ENCODE measurements at regions not wholly inside any gene's neighbourhood (a gene's known extent, or its start where the extent isn't known, plus 50 kb on each side); places are given as distances from the start of the nearest gene placed in this dataset.
A peak's percentile ranks its signal among the peaks of the same experiment; 100 is the strongest.

DNA sequence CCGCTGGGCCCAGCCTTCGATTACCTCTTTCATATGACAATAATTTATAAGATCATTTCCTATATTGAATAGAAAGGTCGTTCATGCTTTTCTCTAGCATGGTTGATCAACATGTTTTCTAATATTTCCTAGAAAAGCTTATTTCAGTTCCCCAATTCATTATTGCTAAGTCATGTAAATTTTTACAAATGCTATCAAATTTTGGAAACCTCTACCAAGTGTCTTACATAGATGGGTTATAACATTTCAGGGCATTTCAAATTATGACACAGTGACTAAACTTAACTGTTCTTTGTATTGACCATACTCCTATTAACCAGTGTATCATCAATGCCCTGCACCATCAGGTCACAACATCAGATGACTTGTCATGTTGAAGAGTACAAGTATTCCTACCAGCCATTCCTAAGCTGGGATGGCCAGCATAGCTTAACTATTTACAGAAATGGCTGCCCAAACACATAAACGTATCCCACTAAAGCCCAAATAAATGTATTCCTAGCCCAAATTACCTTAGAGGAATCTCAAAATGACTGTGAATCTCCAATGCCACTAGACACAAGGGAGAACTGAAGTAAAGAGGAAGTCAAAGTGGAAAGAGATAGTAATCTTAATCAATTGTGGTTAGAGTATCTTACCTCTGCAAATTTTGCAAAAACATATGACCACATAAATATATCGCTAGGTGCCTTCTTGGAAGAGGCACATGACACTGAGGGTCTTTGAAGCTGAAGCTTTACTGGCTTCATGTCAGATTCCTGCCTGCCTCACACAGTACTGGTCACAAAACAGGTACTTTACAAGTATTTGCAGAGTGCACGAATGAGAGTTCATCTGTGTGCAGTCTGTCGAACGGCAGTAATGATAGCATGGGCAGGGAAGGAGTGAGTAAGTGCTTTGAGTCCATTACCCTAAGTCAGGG lies 87.3 kb upstream of the TLK1 start:
- TF ChIP-seq, protein P1, sequence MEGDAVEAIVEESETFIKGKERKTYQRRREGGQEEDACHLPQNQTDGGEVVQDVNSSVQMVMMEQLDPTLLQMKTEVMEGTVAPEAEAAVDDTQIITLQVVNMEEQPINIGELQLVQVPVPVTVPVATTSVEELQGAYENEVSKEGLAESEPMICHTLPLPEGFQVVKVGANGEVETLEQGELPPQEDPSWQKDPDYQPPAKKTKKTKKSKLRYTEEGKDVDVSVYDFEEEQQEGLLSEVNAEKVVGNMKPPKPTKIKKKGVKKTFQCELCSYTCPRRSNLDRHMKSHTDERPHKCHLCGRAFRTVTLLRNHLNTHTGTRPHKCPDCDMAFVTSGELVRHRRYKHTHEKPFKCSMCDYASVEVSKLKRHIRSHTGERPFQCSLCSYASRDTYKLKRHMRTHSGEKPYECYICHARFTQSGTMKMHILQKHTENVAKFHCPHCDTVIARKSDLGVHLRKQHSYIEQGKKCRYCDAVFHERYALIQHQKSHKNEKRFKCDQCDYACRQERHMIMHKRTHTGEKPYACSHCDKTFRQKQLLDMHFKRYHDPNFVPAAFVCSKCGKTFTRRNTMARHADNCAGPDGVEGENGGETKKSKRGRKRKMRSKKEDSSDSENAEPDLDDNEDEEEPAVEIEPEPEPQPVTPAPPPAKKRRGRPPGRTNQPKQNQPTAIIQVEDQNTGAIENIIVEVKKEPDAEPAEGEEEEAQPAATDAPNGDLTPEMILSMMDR (IDR thresholded peaks at IDR 0.05; ENCODE audit: insufficient read depth, low read depth, low read length): no peak
- H3K4me3 ChIP-seq (ENCODE audit: low read depth, low read length): no peak overlapping the region
- DNase-seq (ENCODE audit: low read depth): no peak

DNA sequence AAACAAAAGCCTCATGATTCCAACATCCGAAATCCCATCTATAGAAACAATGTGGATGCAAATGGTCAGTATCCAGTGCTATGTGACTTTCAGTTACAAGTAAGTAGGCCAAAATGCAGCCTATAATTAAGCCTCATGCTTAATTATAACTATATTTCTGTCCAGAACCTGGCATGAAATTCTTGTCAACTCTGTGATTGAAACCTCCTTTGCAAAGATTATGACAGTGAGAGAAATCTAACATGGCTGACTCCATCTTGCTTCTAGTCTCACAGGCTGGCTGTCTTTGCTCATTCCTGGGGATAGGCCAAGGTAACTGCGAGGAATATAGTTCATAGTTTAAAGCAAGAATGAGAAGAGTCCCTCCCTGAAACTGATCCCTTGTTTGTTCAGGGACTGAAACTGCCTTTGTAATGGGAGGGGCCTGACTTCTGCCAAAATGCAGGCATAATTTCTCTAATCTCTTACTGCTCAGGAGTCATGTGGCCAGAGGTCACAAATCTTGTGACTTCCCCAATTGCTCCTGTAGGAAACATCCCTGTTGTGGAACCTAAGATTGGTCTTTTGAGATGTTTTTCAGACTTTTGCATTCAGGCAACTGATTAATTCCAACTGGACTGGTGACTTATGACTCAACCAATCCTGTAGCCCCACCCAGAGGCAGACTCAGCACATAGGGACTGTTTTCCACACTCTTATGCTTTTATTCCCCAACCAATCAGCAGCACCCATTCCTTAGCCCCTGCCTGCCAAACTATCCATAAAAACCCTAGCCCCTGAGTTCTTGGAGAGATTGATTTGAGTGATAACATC lies 84.5 kb upstream of the TLK1 start:
- TF ChIP-seq, protein P1 (IDR thresholded peaks at IDR 0.05; ENCODE audit: insufficient read depth, low read depth, low read length): no peak
- no peak overlapping the region for H3K4me3 ChIP-seq (ENCODE audit: low read depth, low read length)
- DNase-seq (ENCODE audit: low read depth): peak; percentile 18

DNA sequence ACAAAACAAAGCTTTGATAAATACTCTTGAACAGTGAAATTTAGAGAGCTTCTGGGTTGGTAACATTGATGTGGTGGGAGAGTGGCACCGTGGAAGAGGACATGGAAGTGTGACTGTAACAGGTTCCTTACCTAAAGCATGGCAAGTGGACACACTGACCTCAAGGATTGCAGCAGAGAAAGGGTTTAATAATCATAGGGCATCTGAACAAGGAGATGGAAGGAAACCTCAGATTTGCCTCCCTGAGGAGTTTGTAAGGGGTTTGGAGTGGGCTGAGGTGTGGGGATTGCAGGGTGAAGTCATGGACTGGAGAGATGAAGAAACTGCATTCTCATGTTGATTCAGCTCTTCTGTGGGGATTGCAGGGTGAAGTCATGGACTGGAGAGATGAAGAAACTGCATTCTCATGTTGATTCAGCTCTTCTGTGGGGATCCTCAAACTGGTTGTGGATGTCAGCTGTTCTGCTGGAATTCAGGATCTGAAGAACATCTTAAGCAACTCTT lies 83.8 kb upstream of the TLK1 start:
- H3K4me3 ChIP-seq (ENCODE audit: low read depth, low read length): no peak overlapping the region
- TF ChIP-seq, protein P1 (IDR thresholded peaks at IDR 0.05; ENCODE audit: insufficient read depth, low read depth, low read length): no peak
- DNase-seq (ENCODE audit: low read depth): peak; percentile 64

DNA sequence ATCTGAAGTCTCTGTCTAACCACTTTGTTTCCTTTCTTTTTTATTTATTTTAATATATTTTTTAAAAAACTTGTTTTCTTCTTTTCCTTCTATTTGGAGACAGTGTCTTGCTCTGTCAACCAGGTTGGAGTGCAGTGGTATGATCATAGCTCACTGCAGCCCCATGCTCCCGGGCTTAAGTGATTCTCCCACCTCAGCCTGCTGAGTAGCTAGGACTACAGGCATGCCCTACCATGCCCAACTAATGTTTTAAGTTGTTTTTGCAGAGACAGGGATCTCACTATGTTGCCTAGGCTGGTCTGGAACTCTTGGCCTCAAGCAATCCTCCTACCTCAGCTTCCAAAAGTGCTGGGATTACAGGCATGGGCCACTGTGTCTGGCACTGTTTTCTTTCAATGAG lies 81.1 kb upstream of the TLK1 start:
- DNase-seq (ENCODE audit: low read depth): no peak
- H3K4me3 ChIP-seq (ENCODE audit: low read depth, low read length): no peak overlapping the region
- TF ChIP-seq, protein P1 (IDR thresholded peaks at IDR 0.05; ENCODE audit: insufficient read depth, low read depth, low read length): no peak

DNA sequence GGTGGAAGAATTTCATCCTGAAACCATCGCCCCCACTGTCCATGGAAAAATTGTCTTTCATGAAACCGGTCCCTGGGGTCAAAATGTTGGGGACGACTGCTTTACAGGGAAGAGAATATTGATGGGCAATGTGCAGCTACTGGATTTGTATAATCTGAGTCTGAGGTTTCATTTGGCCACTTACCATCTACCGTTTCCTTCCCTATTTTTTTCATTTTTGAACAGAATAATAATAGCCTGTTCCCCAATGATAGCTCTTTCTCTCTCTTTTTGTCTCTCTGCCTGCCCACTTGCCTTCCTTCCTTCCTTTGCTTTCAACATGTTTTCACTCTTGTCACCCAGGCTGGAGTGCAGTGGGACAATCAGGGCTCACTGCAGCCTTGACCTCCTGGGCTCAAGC lies 78.3 kb upstream of the TLK1 start:
- no peak for DNase-seq (ENCODE audit: low read depth)
- TF ChIP-seq, protein P1 (IDR thresholded peaks at IDR 0.05; ENCODE audit: insufficient read depth, low read depth, low read length): no peak
- no peak overlapping the region for H3K4me3 ChIP-seq (ENCODE audit: low read depth, low read length)

DNA sequence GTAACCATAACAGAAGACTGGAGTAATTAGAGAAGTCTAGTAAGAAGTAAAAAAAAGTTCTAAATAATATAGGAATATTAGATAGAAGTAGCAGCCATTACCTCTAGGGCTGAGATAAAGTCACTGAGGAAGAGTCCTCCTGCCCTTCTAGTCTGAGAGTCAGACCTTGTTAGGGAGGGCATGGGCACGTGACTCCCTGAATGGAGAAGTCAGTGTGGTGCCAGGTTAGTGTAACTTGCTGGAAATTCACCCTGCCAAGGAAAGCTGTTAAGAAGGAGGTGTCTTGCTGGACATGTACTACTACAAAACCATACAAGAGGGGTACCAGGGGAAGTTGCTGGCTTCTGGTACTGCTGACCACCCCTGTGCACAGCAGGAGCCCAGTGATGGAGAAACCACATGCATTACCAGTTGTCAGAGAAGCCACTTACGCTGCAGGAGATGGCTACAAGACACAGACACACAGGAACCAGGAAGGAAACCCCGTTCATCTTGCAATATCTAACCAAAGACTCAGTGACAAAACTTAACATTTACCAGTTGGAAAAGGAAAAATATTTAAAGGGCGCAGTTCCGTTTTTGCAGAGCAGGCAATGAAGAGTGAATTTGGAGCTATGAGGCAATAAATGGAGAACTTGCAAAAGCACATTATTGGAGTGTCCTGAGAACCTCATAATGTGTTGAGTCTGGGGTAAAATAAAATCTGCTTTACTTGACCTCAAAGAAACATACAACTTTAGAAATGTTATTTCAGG lies 77.2 kb upstream of the TLK1 start:
- DNase-seq (ENCODE audit: low read depth): no peak
- TF ChIP-seq, protein P1 (IDR thresholded peaks at IDR 0.05; ENCODE audit: insufficient read depth, low read depth, low read length): no peak
- no peak overlapping the region for H3K4me3 ChIP-seq (ENCODE audit: low read depth, low read length)

All from fibroblast of villous mesenchyme (primary cell).